Germinal center (tissue), 1 donor: ENCODE measurements at regions not wholly inside any gene's neighbourhood (a gene's known extent, or its start where the extent isn't known, plus 50 kb on each side); places are given as distances from the start of the nearest gene placed in this dataset.
A peak's percentile ranks its signal among the peaks of the same experiment; 100 is the strongest.

Experiments used
- DNase-seq: peaks from one replicate; pipeline ENCODE4 v3.0.0; 2012; ENCODE audit warnings: mixed read lengths, low spot score

DNA sequence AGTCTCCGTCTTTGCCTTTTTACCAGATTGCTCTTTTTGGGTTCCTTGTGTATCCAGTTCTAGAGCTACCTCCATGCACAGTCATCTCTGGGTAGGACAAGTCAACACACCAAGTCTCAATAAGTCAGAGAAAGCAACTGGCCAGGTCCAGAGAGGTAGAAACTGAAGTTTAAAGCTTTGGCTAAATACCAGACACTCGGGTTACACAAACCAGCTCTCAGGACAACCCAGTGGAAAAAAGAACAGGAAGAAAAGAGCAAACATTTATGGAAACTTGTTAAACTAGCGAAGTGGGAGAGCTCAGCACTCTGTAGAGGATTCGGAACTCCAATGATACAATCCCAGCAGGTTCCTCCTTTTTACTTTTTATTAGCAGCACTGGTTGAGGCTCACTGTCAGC is 291.0 kb upstream of the CPEB2 start:
- no peak for DNase-seq

DNA sequence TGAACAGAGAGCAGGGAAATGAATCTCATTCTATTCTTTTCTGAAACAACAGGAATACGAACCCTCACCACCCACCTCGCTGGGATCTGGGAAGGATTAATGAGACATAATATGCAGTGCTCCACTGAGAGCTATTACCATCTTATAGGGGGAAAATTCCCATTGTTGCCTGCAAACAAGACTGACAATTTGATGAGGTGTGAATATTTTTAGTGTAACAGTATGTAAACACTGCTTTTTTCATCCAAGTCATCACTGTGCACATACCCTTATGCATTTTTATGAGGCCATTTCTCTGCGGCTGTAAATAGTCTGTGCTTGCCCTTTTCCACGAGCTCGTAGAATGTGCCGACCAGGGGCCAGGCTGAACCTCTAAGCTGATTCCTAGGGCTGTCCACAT is 285.6 kb upstream of the CPEB2 start:
- DNase-seq = no peak

DNA sequence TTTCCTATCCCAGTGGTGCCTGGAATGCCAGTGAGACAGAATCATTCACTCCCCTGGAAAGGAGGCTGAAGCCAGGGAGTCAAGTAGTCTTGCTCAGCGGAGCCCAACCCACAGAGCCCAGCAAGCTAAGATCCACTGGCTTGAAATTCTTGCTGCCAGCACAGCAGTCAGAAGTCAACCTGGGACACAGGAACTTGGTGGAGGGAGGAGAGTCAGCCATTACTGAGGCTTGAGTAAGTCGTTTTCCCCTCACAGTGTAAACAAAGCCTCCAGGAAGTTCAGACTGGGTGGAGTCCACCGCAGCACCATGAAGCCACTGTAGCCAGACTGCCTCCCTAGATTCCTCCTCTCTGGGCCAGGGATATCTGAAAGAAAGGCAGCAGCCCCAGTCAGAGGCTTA is 283.2 kb upstream of the CPEB2 start:
- DNase-seq = no peak

DNA sequence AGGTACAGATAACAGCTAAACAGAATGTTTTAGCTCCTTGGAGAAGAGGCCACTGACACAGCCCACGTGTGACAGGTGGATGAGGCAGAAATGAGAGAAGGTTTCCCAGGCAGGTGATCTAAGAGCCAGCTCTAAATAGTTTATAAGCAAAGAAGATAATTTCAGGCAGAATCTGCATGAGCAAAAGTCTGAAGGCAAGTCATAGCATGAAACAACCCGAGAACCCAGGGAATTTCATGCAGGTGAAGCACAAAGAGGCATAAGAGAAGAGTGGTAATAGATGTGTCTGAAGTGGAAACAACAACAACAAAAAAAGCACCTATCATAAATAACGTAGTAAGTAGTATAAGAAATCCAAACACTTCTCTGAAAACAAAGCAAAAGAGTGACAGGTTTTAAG is 275.8 kb upstream of the CPEB2 start:
- DNase-seq = no peak

DNA sequence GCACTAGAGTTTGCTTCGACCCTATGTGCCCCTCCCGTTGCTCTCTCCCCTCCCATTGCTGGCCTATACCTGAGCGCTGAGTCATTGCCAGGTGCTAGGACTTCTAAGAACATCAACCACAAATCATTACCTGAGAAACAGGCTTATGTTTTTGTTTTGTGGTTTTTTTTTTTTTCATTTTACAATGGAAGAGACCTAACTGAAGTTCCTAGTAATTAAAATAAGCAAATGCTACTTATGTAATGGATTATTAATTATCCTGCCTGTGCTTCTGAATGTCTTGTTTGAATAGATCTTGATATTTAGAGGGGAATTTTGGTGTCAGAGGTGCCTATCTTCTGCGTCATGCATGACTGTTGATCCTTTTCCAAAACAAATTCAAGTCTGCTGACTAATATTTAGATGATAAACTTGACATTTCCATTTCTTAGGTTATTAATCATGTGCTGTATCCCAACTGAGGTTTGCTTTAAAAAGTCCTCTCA is 275.4 kb upstream of the CPEB2 start:
- DNase-seq = no peak

DNA sequence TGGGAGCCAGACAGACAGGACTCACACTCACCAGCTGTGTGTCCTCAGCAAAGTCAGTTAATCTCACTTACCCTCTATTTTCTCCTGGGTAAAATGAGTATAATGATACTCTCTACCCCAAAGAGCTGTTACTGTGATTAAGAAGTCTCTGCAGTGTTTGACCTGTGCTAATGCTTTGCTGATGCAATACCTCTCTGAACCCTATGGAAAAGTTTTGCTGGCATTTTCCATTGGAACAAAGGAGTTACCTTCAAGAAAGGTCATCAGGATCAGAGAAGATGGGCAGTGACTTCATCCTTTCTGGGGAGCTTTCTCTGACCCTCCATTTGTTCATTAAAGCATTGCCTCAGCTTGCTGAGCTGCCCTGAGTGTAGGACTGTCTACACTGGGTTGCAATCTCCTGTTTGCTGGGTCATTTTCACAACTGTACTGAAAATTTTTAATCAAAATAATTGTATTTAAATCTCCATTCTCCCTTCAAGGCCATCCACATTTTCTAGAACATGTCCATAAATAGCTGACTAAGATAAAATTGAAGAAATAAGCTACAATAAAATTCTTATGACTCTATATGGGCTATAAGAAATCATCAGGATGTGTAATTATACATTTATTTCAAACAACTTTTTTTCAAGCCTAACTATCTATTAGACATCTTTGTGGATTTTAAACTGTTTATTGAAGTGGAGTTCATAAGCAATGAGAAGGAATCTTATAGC is 272.8 kb upstream of the CPEB2 start:
- DNase-seq = no peak

DNA sequence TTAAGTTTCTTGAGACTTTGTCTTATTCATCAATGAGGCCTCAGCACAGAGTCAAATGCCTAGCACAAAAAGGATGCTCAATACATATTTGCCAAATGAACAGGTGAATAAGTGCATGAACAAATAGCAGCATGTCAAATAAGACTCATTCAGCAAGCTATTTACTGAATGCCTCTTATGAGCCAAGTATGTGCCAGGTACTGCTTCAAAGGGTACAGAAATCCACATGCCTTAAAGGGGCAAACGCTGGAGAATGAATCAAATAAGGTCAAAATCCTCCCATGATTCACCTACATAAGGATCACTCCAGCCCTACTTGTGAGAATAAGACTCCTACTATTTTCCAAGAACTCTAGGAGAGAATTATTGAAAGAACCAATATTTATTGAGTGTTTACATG is 260.2 kb upstream of the CPEB2 start:
- DNase-seq = no peak

DNA sequence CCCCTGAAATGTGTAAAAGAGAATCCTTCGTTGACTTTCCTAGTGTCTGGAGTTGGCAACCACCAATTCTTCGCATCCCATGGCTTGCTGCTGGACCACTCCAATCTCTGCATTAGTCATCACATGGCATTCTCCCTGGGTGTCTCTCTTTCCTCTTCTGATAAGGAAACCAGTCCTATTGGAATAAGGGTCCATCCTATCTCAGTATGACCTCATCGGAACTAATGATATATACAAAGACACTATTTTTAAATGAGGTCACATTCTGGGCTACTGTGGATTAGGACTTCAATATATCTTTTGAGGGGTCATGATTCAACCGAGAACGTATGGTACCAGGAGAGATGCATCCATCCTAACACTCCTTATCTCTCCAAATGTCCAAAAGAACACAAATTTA is 259.1 kb upstream of the CPEB2 start:
- DNase-seq = no peak

DNA sequence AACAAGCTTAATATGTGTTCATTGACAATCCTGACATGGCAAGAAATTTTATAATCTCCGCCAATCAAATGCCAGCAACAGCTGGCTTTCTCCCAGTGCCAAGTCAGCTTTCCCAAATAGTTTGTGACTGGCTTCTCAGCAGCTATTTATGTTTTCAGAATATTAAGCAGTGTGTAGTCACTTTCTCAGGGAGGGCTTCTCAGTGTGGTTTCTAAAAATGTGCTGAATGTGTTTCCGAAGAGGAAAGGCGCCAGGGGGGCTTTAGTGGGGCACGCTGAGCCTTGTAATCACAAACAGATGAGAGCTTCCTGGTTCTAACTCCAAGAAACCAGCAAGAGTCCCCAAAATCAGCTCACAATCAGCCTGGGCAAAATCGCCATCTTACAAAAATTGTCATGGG is 258.7 kb upstream of the CPEB2 start:
- no peak for DNase-seq

DNA sequence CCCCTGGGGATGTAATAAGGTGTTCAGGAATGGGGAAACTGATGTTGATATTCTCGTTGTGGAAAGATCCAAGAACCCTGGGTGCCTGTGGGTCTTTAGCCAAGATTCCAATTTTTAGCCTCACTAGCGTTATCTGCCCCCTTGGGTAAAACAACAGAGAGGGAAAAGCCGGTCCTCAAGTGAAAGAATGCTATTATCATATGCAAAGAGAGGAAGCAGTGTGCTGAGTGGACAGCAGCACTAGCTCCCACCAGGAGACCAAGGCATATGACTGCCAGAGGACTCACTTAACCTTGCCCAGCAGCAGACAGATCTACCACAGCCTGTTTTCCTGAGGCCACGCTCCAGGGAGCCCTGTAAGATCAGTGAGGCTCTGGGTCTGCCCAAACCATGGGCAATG is 257.9 kb upstream of the CPEB2 start:
- DNase-seq = no peak

DNA sequence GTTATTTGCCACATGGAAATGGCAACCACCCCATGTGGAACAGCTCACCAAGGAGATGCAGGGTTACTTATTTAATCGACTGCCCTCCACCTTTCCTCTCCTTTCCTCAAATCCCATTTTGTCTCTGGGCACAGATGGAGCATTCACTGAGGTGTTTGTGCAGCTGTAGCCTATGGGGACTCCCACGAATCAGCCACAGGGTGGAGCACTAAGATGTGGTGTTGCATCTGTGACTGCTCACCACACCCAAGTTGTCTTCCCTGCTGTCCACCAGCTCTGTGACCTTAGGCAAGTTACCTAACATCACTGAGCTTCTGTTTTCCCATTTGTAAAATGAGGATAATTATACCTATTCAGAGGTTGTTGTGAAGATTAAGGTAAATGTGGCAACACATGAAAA is 252.4 kb upstream of the CPEB2 start:
- DNase-seq = no peak

DNA sequence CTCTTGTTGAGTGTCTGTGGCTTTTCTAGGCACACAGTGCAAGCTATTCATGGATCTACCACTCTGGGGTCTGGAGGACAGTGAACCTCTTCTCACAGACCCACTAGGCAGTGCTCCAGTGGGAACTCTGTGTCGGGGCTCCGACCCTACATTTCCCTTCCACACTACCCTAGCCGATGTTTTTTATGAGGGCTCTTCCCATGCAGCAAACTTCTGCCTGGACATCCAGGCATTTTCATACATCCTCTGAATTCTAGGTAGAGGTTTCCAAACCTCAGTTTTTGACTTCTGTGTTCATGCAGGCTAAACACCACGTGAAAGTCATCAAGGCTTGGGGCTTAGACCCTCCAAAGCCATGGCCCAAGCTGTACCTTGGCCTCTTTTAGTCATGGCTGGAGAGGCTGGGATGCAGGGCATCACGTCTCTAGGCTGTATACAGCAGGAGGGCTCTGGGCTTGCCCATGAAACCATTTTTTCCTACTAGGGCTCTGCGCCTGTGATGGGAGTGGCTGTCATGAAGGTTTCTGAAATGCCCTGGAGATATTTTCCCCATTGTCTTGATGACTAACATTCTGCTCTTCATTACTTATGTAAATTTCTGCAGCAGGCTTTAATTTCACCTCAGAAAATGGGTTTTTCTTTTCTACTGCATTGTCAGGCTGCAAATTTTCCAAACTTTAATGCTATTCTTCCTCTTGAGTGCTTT is 249.8 kb upstream of the CPEB2 start:
- DNase-seq = no peak

DNA sequence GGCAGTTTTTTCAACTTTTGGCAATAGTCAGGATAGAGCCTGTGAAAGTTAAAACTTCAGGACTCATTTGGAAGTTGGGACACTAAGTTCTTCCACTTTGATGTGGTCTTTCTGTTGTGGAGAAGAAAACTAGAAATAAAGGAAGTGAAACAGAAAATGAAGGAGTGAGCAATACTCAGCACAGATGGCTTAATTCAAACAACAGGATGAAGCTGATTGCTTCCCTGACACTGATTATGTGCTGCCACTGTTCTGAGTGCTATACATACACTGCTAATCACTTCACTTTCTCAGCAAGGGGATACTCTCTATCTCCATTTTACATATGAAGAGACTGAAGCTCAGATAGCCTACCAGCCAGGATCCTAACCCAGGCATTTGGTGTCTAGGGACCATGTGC is 235.1 kb upstream of the CPEB2 start:
- no peak for DNase-seq

DNA sequence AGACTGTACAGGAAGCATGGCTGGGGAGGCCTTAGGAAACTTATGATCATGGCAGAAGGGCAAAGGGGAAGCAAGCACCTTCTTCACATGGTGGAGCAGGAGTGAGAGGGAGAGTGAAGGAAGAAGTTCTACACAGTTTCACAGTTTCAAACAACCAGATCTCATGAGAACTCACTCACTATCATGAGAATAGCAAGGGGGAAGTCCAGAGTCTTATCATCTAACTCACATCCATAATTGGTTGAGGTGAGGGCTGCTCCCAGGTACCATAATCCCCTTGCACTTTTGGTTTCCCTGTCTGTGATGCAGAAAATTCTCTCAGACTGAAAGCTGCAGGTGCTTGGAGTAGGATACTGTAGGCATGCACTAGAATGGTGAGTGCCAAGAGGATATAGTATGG is 233.8 kb upstream of the CPEB2 start:
- no peak for DNase-seq

DNA sequence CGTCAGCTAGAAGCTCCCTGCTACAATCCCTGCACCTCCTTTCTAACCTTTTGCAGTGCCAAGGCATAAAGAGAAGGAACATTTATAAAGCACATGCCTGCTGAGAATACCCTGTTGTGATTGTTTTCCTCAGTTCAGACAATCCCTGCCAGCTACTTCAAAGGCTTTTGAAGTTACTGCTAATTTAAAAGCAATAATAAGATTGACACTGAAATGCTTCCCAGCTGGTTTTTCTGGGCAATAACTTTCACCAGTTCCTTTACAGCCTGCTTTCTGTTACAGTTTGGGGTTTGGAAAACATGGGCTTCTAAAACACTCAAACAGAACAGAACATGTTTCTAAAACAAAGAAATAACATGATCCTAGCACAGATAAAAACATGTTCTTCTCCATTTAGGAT is 232.3 kb upstream of the CPEB2 start:
- DNase-seq = no peak

DNA sequence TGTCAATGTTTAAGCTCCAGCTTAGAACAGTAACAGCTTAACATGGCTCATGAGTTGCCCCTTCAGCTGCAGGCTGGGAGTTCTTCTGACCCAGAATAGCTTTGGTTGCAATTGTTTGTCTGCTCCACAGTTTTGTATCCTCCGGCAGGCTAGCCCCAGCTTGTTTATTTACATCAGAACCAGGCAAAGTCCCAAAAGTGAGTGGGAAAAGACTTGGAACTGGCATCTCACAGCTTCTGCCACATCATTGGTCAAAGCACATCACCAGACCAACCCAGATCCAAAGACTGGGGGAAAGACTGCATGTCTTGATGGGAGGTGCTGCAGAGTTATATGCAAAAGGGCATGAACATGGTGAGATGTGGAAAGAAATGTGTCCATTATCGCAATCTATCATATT is 231.2 kb upstream of the CPEB2 start:
- DNase-seq = no peak

DNA sequence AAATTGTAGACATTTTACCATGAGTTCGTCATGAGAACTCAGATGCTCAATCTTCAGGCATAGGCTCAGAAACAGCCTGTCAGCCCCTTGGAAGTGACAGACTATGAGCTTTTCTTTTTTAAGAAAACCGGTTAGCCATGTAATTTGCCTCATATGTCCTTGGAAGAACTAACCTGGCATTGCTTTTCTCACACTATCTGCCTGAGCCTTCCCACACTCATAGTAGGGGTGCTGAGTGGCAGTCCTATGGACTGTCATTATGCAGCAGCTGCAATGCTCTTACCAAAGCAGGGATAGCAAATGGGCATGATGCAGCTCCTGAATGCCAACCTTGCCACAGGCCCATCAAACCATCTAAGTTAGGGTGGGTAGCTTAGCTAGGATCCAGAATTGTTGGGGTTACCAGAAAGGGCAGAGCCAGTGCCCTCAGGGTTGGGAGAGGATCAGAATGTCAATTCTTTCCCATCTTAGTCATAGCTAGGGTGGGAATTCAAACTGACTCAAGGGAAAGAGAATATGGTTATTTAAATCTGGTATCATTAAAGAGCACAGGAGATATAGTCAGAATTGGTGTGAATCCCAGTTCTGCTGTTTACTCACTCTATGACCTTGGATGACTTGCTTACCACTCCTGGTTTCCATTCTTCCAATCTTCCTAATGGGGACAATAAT is 230.6 kb upstream of the CPEB2 start:
- no peak for DNase-seq

DNA sequence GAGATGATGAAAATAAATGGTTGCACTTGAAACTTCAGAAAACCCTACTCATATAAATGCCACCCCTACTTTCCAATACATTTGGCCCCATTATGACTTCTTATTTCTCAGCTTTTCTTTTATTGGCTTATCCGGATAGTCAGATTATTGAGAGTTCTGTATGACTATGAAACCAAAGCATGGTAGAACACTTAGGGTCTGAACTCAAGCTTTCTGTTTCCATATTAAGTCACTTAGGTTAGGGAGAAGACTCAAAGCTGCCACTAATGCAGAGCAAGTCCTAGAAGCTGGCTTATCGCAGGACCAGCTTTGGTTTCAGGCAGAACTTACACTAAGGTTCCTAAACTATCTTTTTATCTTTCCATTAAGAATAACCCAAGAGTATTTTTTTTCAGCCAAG is 229.9 kb upstream of the CPEB2 start:
- no peak for DNase-seq

DNA sequence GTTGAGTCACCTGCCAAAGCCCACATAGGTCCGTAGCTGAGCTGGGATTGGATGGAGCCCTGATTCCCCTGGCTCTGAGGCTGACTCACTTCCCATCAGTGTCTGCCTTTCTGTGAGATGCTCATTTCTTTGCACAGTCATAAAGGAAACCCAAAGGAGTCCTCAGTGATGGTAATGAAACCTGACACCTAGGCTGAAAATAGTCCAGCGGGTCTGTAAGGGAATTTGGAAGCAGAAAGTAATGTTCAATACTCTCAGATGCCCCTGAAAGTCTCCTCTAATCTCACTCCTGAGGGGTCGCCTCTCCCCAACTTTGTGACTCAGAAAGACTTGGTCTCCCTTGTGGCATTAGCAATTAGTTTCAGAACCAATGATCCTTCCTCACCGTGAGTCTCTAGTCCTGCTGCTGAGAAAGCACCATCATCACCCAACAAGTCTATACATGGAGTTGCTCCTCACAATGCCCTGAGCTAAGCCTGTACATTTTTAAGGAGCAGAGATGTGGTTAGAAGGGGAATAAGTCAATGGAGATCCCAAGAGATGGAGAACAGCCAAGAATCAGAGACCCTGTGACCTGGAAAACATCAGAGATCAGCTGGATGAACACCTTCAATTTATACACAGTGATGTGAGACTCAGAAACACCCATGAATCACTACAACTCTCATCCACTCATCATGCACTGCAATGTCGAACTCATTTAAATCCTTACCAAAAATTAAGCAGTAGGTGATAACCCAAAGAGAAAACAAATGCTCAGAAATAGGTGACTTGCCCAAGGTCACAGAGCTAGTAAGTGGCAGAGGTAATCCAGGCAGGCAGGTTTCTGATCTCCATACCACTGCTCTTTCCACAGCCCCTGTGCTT is 219.0 kb upstream of the CPEB2 start:
- no peak for DNase-seq

DNA sequence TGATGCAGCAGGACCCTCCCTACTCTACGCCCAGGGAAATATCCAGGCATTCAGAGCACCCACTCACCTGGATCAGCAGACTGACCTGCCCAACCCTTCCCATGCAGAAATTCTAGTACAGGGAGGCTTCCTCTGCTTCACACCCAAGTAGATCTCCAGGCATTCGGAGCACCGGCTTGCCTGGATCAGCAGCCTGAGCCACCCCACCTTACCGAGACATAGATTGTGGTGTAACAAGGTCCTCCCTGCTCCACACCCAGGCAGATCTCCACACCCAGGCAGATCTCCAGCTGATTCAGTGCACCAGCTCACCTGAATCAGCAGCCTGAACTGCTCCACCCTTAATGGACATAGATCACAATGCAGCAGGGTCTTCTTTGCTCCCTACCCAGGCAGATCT is 215.1 kb upstream of the CPEB2 start:
- DNase-seq = no peak

DNA sequence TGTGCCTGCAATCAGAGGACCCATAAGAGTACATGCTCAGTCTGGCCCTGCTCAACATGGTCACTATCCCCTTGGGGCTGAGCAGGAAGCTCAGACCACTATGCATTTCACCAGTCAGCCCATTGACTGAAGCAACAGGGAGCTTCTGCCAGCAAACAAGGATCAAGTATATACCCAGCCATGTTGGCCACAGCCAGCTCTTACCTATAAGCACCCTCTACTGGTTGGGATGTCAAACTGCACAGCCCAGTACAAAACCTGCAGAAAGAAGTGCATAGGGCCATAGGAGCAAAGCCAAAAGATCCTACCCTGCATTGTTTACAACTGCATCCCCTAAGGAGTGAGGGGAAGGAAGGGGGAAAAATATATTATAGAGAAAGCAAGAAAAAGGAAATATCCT is 214.4 kb upstream of the CPEB2 start:
- DNase-seq = peak; percentile 3

DNA sequence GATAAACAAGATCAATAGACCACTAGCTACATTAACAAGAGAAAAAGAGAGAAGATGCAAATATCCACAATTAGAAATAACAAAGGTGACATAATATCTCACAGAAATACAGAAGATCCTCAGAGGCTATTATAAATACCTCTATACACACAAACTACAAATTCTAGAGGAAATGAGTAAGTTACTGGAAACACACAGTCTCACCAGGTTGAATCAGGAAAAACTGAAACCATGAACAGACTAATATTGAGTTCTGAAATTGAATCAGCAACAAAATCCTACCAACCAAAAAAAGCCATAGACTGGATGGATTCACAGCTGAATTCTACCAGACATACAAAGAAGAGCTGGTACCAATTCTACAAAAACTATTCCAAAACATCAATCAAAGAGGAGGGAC is 211.8 kb upstream of the CPEB2 start:
- no peak for DNase-seq
